ENCODE measurements at regions not wholly inside any gene's neighbourhood (a gene's known extent, or its start where the extent isn't known, plus 50 kb on each side); places are given as distances from the start of the nearest gene placed in this dataset.
"Not testable (repeated sequence)": the region's sequence is repeated elsewhere in the genome, so short reads cannot be mapped to it uniquely, and the experiment has no call there.

DNA sequence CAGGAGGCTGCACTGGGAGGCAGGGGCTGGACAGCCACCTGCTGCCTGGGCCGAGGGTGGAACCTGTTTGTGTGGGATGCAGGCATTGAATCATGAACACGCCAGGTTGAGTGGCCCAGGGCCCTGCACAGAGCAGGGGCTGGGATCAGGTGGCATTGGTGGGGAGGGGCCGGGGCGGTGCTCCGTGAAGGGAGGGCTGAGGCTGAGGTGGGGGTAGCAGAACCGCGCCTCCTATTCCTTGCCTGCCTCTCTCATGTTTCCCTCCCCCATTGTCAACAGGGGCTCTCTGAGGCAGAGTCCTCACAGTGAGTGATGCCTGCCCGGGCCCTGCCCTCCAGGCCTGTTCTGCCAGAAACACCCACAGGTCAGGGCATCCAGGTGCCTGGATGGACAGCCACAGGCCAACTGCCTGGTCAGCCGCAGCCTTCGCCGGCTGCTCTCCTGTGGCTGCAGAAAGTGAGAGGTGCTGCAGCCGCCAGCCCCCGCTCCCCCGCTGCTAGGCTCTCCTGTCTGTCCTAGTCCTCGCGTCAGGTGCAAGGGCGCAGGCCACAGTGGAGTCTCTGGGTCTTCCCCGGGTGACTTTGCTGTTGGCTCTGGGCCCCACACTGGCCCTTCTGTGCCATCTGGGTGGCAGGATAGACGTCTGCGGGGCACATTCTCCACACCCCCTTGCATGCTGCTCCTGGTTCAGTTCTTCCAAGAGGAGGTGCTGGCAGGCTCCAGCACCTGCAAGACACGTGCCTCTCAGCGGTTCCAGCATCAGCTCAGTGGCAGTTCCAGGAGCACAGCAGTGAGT, 79.6 kb upstream of the GOLGA6L4 start:
- H3K27ac ChIP-seq (ENCODE audit: low read depth, low read length); H3K27me3 ChIP-seq (ENCODE audit: control insufficient read depth, insufficient read depth, low read length); H3K9ac ChIP-seq (ENCODE audit: low read length); H3K4me3 ChIP-seq (ENCODE audit: low read length); H3K4me1 ChIP-seq (ENCODE audit: control insufficient read depth, insufficient read depth, low read length); H3K36me3 ChIP-seq (ENCODE audit: control insufficient read depth, insufficient read depth, low read length): not testable (repeated sequence)

DNA sequence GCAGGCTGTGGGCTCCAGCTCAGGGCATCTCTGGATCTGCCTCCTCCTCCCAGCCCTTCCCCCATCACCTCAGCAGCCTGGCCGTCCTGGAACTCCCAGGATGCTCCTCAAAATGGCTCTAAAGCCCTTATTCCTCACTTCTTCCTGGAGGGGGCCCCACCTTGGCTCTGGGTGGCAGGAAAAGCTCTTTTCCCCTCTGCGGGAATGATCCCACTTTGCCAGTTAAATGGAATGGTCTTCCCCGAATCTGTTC, 79.1 kb upstream of the GOLGA6L4 start:
- not testable (repeated sequence) for H3K27ac ChIP-seq (ENCODE audit: low read depth, low read length); H3K4me1 ChIP-seq (ENCODE audit: control insufficient read depth, insufficient read depth, low read length); H3K4me3 ChIP-seq (ENCODE audit: low read length); H3K9ac ChIP-seq (ENCODE audit: low read length); H3K27me3 ChIP-seq (ENCODE audit: control insufficient read depth, insufficient read depth, low read length); H3K36me3 ChIP-seq (ENCODE audit: control insufficient read depth, insufficient read depth, low read length)

DNA sequence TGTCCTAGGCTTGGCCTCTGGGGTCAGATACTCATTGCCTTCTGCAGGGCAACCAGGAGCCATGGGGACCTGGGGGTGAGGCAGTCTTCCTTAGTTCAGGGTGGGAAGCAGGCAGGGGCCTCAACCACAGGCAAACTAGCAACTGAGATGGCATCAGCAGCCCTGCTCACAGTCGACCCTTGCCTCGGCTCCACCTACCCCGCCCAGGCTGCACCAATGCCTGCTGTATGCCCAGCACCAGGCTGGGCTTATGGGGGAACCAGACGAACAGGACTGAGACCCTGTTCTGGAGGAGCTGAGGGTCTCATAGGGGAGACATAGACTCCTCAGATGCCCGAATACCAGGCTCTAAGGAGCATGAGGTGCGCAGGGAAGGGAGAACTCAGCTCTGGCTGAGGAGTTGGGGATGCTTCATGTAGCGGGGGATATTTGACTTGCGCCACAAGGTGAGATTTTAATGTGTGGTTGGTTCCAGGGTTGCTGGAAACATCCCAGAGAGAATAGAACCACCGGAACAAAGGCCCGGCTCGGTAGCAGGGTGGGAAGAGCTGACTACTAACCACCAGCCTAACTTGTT, 78.4 kb upstream of the GOLGA6L4 start:
- H3K4me1 ChIP-seq (ENCODE audit: control insufficient read depth, insufficient read depth, low read length); H3K36me3 ChIP-seq (ENCODE audit: control insufficient read depth, insufficient read depth, low read length); H3K9ac ChIP-seq (ENCODE audit: low read length); H3K27me3 ChIP-seq (ENCODE audit: control insufficient read depth, insufficient read depth, low read length); H3K4me3 ChIP-seq (ENCODE audit: low read length); H3K27ac ChIP-seq (ENCODE audit: low read depth, low read length): not testable (repeated sequence)

DNA sequence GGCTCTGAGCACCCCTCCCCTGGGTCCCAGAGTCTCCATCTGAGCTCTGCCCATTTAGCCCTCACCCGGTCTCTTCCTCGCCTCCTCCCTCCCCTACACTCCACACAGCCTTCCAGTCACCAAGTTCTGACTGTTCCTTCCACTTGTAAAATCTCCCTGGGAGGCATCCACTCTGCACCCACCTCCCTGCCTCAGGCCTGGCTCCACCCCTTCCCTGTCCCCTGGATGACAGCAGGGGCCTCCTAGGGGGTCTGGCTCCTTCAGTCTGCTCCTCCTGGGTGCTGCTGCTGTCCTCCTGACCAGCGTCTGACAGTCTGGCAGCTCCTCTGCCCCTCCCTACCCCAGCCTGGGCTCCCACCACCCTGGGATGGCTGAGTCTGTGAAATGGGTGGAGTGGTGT, 77.7 kb upstream of the GOLGA6L4 start:
- not testable (repeated sequence) for H3K36me3 ChIP-seq (ENCODE audit: control insufficient read depth, insufficient read depth, low read length); H3K27ac ChIP-seq (ENCODE audit: low read depth, low read length); H3K4me1 ChIP-seq (ENCODE audit: control insufficient read depth, insufficient read depth, low read length); H3K27me3 ChIP-seq (ENCODE audit: control insufficient read depth, insufficient read depth, low read length); H3K4me3 ChIP-seq (ENCODE audit: low read length); H3K9ac ChIP-seq (ENCODE audit: low read length)

DNA sequence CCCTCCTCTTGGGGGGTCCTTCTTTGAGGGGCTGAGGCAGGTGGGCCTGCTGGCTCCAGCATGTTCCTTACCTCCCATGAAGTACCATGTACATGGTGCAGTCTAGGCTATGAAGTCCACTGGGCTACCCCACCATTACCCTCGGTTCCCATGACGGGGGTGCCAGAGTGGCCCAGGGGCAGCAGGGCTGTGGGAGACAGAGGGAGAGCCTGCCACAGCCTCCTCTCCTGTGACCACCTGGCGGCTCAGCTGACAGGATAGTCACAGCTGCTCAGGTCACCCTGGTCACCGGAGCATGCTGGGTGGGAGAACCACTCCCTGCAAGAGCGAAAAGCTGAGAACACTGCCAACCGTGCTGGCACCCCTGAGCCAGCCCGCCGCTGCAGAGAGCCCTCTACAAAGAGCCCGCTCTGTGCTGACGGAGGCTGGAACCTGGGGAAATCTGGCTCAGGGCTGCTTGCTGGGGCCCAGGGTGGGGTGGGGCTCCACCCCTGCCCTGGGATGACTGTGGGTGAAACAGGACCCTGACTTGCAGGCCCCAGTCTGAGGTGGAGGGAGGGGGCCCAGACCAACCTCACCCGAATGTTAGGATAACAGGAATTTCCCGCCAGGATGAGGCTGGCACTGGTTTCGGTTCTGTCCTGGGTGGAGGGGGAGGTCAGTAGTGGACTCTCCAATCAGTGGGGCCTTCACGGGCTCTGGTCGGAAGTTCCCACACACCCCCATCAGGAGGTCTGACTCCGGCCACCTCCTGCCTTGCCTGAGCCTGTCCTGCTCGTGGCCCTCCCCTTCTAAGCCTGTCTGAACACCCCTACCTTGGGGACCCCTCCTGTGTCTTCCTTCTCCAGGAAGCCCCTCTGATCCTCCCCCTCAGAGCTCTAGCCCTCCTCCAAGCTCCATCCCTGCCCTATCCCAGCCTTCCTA, 76.0 kb upstream of the GOLGA6L4 start:
- H3K4me1 ChIP-seq (ENCODE audit: control insufficient read depth, insufficient read depth, low read length); H3K27ac ChIP-seq (ENCODE audit: low read depth, low read length); H3K4me3 ChIP-seq (ENCODE audit: low read length); H3K27me3 ChIP-seq (ENCODE audit: control insufficient read depth, insufficient read depth, low read length); H3K36me3 ChIP-seq (ENCODE audit: control insufficient read depth, insufficient read depth, low read length); H3K9ac ChIP-seq (ENCODE audit: low read length): not testable (repeated sequence)

DNA sequence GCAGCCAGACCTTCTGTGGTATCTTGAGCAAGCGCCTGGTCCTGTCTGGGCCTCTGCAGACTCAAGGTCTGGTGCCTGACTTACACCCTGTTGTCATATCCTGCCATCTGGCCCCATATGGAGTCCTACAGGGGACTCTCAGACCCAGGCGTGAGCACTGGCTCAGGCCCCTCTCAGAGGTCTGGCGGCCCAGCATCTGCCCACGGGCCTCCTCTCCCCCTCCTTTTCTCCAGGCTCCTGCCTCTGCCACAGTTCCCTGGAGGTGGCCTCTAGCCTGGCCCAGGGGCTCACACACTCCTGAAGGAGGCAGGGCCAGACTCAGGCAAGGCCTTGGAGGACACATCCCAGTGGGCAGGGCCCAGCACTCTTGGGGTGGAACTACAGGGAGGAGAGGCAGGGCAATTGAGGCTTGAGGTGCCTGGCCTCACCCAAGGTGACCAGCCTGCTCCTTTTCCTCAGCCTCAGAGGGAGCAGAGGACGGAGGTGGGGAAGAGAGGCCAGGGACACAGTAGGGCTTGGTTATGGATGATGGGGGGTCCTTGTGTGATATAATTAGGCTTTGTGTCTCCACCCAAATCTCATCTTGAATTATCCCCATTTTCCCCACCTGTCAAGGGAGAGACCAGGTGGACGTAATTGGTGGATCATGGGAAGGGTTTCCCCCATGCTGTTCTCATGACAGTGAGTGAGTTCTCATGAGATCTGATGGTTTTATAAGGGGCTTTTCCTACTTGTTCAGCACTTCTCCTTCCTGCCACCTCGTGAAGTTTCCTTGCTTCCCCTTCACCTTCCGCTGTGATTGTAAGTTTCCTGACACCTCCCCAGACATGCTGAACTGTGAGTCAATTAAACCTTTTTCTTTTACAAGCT, 70.9 kb upstream of the GOLGA6L4 start:
- not testable (repeated sequence) for H3K4me1 ChIP-seq (ENCODE audit: control insufficient read depth, insufficient read depth, low read length); H3K27ac ChIP-seq (ENCODE audit: low read depth, low read length); H3K36me3 ChIP-seq (ENCODE audit: control insufficient read depth, insufficient read depth, low read length); H3K27me3 ChIP-seq (ENCODE audit: control insufficient read depth, insufficient read depth, low read length); H3K9ac ChIP-seq (ENCODE audit: low read length); H3K4me3 ChIP-seq (ENCODE audit: low read length)

DNA sequence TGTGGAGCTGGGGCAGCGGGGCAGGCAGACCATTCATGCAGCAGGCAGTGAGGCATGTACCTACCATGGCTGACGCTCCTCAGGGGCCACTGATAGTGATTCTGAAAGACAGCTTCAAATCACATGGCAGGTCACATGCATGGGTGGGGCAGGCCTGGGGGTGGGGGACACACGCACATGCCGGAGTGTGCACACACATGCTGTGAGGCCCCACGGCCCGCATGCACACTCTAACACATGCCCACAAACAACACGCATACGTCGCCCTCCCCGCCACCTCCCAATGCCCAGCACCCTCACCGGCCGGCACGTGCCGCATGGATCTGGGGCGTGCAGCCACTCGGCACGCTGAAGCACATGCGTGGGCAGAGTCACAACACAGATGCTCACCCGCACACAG, 65.5 kb upstream of the GOLGA6L4 start:
- not testable (repeated sequence) for H3K4me3 ChIP-seq (ENCODE audit: low read length); H3K9ac ChIP-seq (ENCODE audit: low read length); H3K27ac ChIP-seq (ENCODE audit: low read depth, low read length); H3K27me3 ChIP-seq (ENCODE audit: control insufficient read depth, insufficient read depth, low read length); H3K4me1 ChIP-seq (ENCODE audit: control insufficient read depth, insufficient read depth, low read length); H3K36me3 ChIP-seq (ENCODE audit: control insufficient read depth, insufficient read depth, low read length)

DNA sequence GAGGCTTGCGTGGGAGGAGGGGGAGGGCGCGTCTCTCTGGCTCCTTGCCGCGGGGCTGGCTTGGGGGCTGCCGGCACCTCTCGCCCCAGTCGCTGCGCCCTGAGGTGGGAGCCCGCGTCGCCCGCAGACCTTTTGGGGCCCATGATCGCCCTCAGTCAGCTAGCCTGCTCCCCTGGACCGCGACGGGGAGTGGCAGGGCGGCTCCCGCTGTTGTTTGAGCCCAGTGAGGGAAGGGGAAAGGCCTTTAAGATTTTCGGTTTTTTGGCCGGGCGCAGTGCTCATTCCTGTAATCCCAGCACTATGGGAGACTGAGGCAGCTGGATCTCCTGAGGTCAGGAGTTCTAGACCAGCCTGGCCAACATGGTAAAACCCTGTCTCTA, 62.4 kb upstream of the GOLGA6L4 start:
- not testable (repeated sequence) for H3K4me3 ChIP-seq (ENCODE audit: low read length); H3K27ac ChIP-seq (ENCODE audit: low read depth, low read length)

More for the DNA sequence above, 62.4 kb upstream of the GOLGA6L4 start:
- H3K36me3 ChIP-seq (ENCODE audit: control insufficient read depth, insufficient read depth, low read length); H3K27me3 ChIP-seq (ENCODE audit: control insufficient read depth, insufficient read depth, low read length); H3K4me1 ChIP-seq (ENCODE audit: control insufficient read depth, insufficient read depth, low read length); H3K9ac ChIP-seq (ENCODE audit: low read length): not testable (repeated sequence)
